H1 (cell line): ENCODE measurements at regions not wholly inside any gene's neighbourhood (a gene's known extent, or its start where the extent isn't known, plus 50 kb on each side); places are given as distances from the start of the nearest gene placed in this dataset.

Experiments used
- CTCF ChIA-PET: fragments of 300-600 bp; sonication (Branson Sonifier 250); formaldehyde crosslinking; loops from one replicate; lab custom pipeline; 2021; ENCODE audit not compliant: partially characterized antibody; lab: Charles Lee
- POLR2A ChIA-PET: fragments of 300-600 bp; sonication (Branson Sonifier 250); formaldehyde crosslinking; loops from one replicate; lab custom pipeline; 2021; ENCODE audit warnings: inconsistent platforms; ENCODE audit not compliant: partially characterized antibody; lab: Charles Lee
- DNase-seq, 2 experiments: peaks; one replicate each; pipeline versions ENCODE4 v3.0.0 to v3.0.0-alpha.2; 2010 to 2022; ENCODE audit warnings: low spot score in 2 of 2, low read depth in 1 of 2, mixed read lengths in 1 of 2
- FAIRE-seq: peaks from 2 replicates; lab custom pipeline; 2011; peaks lifted over from hg19 to GRCh38; lab: Jason Lieb, UNC
- H2AFZ ChIP-seq: 2 replicates; pipeline ENCODE4 v1.8.1; 2012; ENCODE audit warnings: low read length, inconsistent platforms
- H2AK5ac ChIP-seq: 2 replicates; pipeline ENCODE4 v1.6.1; 2013; ENCODE audit warnings: low read depth, low read length
- H2BK120ac ChIP-seq: replicated peaks from 2 replicates; pipeline ENCODE3; 2013; ENCODE audit warnings: low read depth, low read length, inconsistent platforms
- H2BK12ac ChIP-seq: 2 replicates; pipeline ENCODE4 v1.6.1; 2013; ENCODE audit warnings: low read depth, low read length
- H2BK15ac ChIP-seq: 2 replicates; pipeline ENCODE4 v1.6.1; 2013; ENCODE audit warnings: low read length
- H2BK20ac ChIP-seq: 2 replicates; pipeline ENCODE4 v1.6.1; 2013; ENCODE audit warnings: low read length
- H2BK5ac ChIP-seq: 2 replicates; pipeline ENCODE4 v1.6.1; 2013; ENCODE audit warnings: low read depth, low read length
- H3K14ac ChIP-seq: 2 replicates; pipeline ENCODE4 v1.6.1; 2013; ENCODE audit warnings: inconsistent platforms; ENCODE audit not compliant: insufficient read length
- H3K18ac ChIP-seq: 2 replicates; pipeline ENCODE4 v1.6.1; 2013; ENCODE audit warnings: low read length; ENCODE audit errors: extremely low read depth
- H3K23ac ChIP-seq: 2 replicates; pipeline ENCODE4 v1.6.1; 2013; ENCODE audit warnings: inconsistent platforms; ENCODE audit not compliant: insufficient read length
- H3K23me2 ChIP-seq: 2 replicates; pipeline ENCODE4 v1.6.1; 2013; ENCODE audit warnings: low read depth, low read length
- H3K27ac ChIP-seq: 2 replicates; pipeline ENCODE4 v1.6.1; 2011; ENCODE audit warnings: low read depth, low read length, inconsistent platforms
- H3K27me3 ChIP-seq, 4 experiments: replicated peaks in 1 of 4; 1 replicate in 1 of 4; 2 replicates in 3 of 4; pipeline versions ENCODE4 v1.6.1 to v1.8.1; 2011 to 2013; ENCODE audit warnings: low read length in 3 of 4, mild to moderate bottlenecking in 3 of 4, inconsistent platforms in 2 of 4, mixed read lengths in 2 of 4, moderate library complexity in 1 of 4; ENCODE audit not compliant: control insufficient read depth in 3 of 4, insufficient read depth in 3 of 4; ENCODE audit errors: extremely low read depth in 1 of 4
- H3K36me3 ChIP-seq, 4 experiments: 2 replicates each; pipeline versions ENCODE4 v1.6.1 to v1.8.1; 2011 to 2013; ENCODE audit warnings: mild to moderate bottlenecking in 4 of 4, low read length in 3 of 4, moderate library complexity in 2 of 4, control low read depth in 1 of 4, inconsistent platforms in 1 of 4; ENCODE audit not compliant: insufficient read depth in 4 of 4, control insufficient read depth in 2 of 4
- H3K4ac ChIP-seq: replicated peaks from 2 replicates; pipeline ENCODE3; 2013; ENCODE audit warnings: low read length, low read depth, mixed read lengths, inconsistent platforms; ENCODE audit not compliant: insufficient read length
- H3K4me1 ChIP-seq, 4 experiments: replicated peaks in 1 of 4; 1 replicate in 1 of 4; 2 replicates in 3 of 4; pipeline versions ENCODE4 v1.6.1 to v1.8.1; 2011 to 2013; ENCODE audit warnings: low read length in 3 of 4, inconsistent platforms in 2 of 4, mixed read lengths in 1 of 4; ENCODE audit not compliant: insufficient read depth in 4 of 4, control insufficient read depth in 3 of 4
- H3K4me2 ChIP-seq, 2 experiments: 2 replicates each; pipeline versions ENCODE4 v1.6.1 to v1.8.1; 2011 to 2013; ENCODE audit warnings: low read depth in 2 of 2, low read length in 2 of 2, control low read depth in 1 of 2, inconsistent platforms in 1 of 2, mild to moderate bottlenecking in 1 of 2; ENCODE audit not compliant: insufficient read depth in 1 of 2
- H3K4me3 ChIP-seq, 4 experiments: fragments of 200-600, 300-600 bp in 1 of 4; sonication (generic), shearing (Covaris generic), sonication (Bioruptor Twin) in 1 of 4; 2 replicates each; pipeline versions ENCODE4 v1.5.1 to v1.8.1; 2011 to 2016; ENCODE audit warnings: low read length in 4 of 4, low read depth in 3 of 4, control low read depth in 2 of 4, inconsistent platforms in 2 of 4, mild to moderate bottlenecking in 2 of 4, mixed read lengths in 1 of 4, moderate library complexity in 1 of 4; ENCODE audit not compliant: insufficient read depth in 2 of 4; ENCODE audit errors: extremely low read depth in 1 of 4
- H3K56ac ChIP-seq: replicated peaks from 2 replicates; pipeline ENCODE3; 2013; ENCODE audit warnings: low read depth, mild to moderate bottlenecking, mixed read lengths, low read length, inconsistent platforms; ENCODE audit not compliant: insufficient read length
- H3K79me1 ChIP-seq: 2 replicates; pipeline ENCODE4 v1.6.1; 2013; ENCODE audit warnings: low read depth, low read length, control low read depth
- H3K79me2 ChIP-seq, 2 experiments: 2 replicates each; pipeline versions ENCODE4 v1.6.1 to v1.8.1; 2012 to 2013; ENCODE audit warnings: low read length in 2 of 2, mild to moderate bottlenecking in 2 of 2, inconsistent platforms in 1 of 2; ENCODE audit not compliant: insufficient read depth in 2 of 2, control insufficient read depth in 1 of 2
- H3K9ac ChIP-seq, 4 experiments: replicated peaks in 1 of 4; 1 replicate in 1 of 4; 2 replicates in 3 of 4; pipeline versions ENCODE4 v1.6.1 to v1.8.1; 2011 to 2013; ENCODE audit warnings: low read depth in 3 of 4, low read length in 3 of 4, control low read depth in 2 of 4, mild to moderate bottlenecking in 2 of 4, moderate library complexity in 2 of 4, inconsistent platforms in 1 of 4; ENCODE audit errors: extremely low read depth in 1 of 4
- H3K9me3 ChIP-seq, 2 experiments: 2 replicates each; pipeline versions ENCODE4 v1.6.1 to v1.8.1; 2012 to 2013; ENCODE audit warnings: mild to moderate bottlenecking in 2 of 2, moderate library complexity in 2 of 2, control low read depth in 1 of 2, inconsistent platforms in 1 of 2, low read depth in 1 of 2, low read length in 1 of 2, mixed read lengths in 1 of 2; ENCODE audit not compliant: insufficient read depth in 2 of 2
- H4K20me1 ChIP-seq, 2 experiments: replicated peaks in 1 of 2; 2 replicates each; pipeline versions ENCODE3 to v1.8.1; 2011 to 2013; ENCODE audit warnings: inconsistent platforms in 2 of 2, low read length in 2 of 2, mild to moderate bottlenecking in 1 of 2; ENCODE audit not compliant: insufficient read depth in 2 of 2, control insufficient read depth in 1 of 2
- H4K5ac ChIP-seq: 2 replicates; pipeline ENCODE4 v1.6.1; 2013; ENCODE audit warnings: low read length, low read depth, mixed read lengths, inconsistent platforms; ENCODE audit not compliant: insufficient read length
- H4K8ac ChIP-seq: 2 replicates; pipeline ENCODE4 v1.8.0; 2013; ENCODE audit warnings: mild to moderate bottlenecking, moderate library complexity, low read length, inconsistent platforms; ENCODE audit not compliant: insufficient read depth; ENCODE audit errors: extremely low read depth
- H4K91ac ChIP-seq: replicated peaks from 2 replicates; pipeline ENCODE3; 2013; ENCODE audit warnings: low read length, mixed read lengths, inconsistent platforms; ENCODE audit not compliant: insufficient read length
- BCL11A ChIP-seq, 2 experiments: IDR thresholded peaks; one replicate each; pipeline ENCODE4 v1.6.1; 2011; ENCODE audit warnings: low read depth in 2 of 2, low read length in 2 of 2, mild to moderate bottlenecking in 2 of 2
- EP300 ChIP-seq, 2 experiments: IDR thresholded peaks; 1 replicate in 1 of 2; 2 replicates in 1 of 2; pipeline ENCODE4 v1.6.1; 2011 to 2012; ENCODE audit warnings: low read depth in 2 of 2, low read length in 2 of 2, mild to moderate bottlenecking in 2 of 2, borderline replicate concordance in 1 of 2, inconsistent platforms in 1 of 2, moderate library complexity in 1 of 2
- JUND ChIP-seq: IDR thresholded peaks from 2 replicates; pipeline ENCODE4 v1.6.1; 2011; ENCODE audit warnings: mild to moderate bottlenecking, improper control_type of control experiment, low read length
- KDM5A ChIP-seq: fragments of 200-600 bp; IDR thresholded peaks from 2 replicates; pipeline ENCODE4 v1.7.1; 2012; ENCODE audit warnings: mild to moderate bottlenecking, low read length, inconsistent platforms, mixed read lengths
- MAFK ChIP-seq: IDR thresholded peaks from 2 replicates; pipeline ENCODE4 v1.6.1; 2012; ENCODE audit warnings: low read depth, mild to moderate bottlenecking, improper control_type of control experiment, low read length
- NANOG ChIP-seq: IDR thresholded peaks from 2 replicates; pipeline ENCODE4 v1.6.1; 2011; ENCODE audit warnings: low read length, low read depth, mild to moderate bottlenecking, inconsistent platforms; ENCODE audit not compliant: insufficient read depth, poor library complexity, severe bottlenecking
- POLR2AphosphoS5 ChIP-seq: IDR thresholded peaks from 2 replicates; pipeline ENCODE4 v1.6.1; 2011; ENCODE audit warnings: low read depth, low read length
- RBBP5 ChIP-seq: IDR thresholded peaks from 2 replicates; pipeline ENCODE4 v1.7.1; 2012; ENCODE audit warnings: low read depth, mild to moderate bottlenecking, inconsistent platforms, low read length, moderate library complexity, borderline replicate concordance
- RFX5 ChIP-seq: IDR thresholded peaks from 2 replicates; pipeline ENCODE4 v1.6.1; 2011; ENCODE audit warnings: low read depth, low read length, improper control_type of control experiment, borderline replicate concordance
- SRF ChIP-seq: IDR thresholded peaks from 2 replicates; pipeline ENCODE4 v1.6.1; 2011; ENCODE audit warnings: mild to moderate bottlenecking, low read depth, low read length, moderate library complexity
- TAF1 ChIP-seq: IDR thresholded peaks from 2 replicates; pipeline ENCODE4 v1.6.1; 2011; ENCODE audit warnings: mild to moderate bottlenecking, low read depth, low read length
- TBP ChIP-seq: IDR thresholded peaks from 2 replicates; pipeline ENCODE4 v1.6.1; 2011; ENCODE audit warnings: low read depth, low read length, improper control_type of control experiment
- TCF12 ChIP-seq: IDR thresholded peaks from 2 replicates; pipeline ENCODE4 v1.6.1; 2011; ENCODE audit warnings: low read depth, mild to moderate bottlenecking, low read length
- YY1 ChIP-seq: IDR thresholded peaks from 2 replicates; pipeline ENCODE4 v1.6.1; 2011; ENCODE audit warnings: low read depth, mild to moderate bottlenecking, low read length
- WGBS, 2 experiments: shearing (Covaris generic) in 1 of 2; methylation state at CpG; one replicate each; pipeline versions ENCODE4 v1.1.6 to v1.1.7; 2013 to 2015; ENCODE audit warnings: low lambda C conversion rate in 2 of 2, mixed read lengths in 2 of 2, inconsistent platforms in 1 of 2, low coverage in 1 of 2, missing lambda C conversion rate in 1 of 2; ENCODE audit not compliant: insufficient replicate concordance in 2 of 2, insufficient coverage in 1 of 2, insufficient read length in 1 of 2; ENCODE audit errors: extremely low coverage in 1 of 2, missing lambda C conversion rate in 1 of 2; 5-methylcytosine and 5-hydroxymethylcytosine counted together
- TF ChIP-seq, protein P1 (sequence below): IDR thresholded peaks from 2 replicates; pipeline ENCODE4 v1.6.1; 2011; ENCODE audit warnings: low read length, improper control_type of control experiment

GRCh38 chr12:30517320-30517719 is 178.3 kb downstream of the IPO8 start:
- Histone ChIP-seq H3K27me3 (no peaks in the 10 kb centered on the region), H4K91ac (no peak overlapping the region), H2BK12ac (no peak overlapping the region), H3K4me3 (no peak overlapping the region), H4K5ac (no peak overlapping the region), H2AFZ (no peak overlapping the region), H3K4ac (no peak overlapping the region), H3K9ac (no peak overlapping the region), H3K23ac (no peak overlapping the region), H3K18ac (no peak overlapping the region), H2BK20ac (no peak overlapping the region), H4K20me1 (no peaks in the 10 kb centered on the region), H2BK15ac (no peak overlapping the region), H2BK5ac (no peak overlapping the region), H3K9me3 (no peaks in the 10 kb centered on the region), H3K23me2 (no peaks in the 10 kb centered on the region), H3K79me2 (no peaks in the 10 kb centered on the region), H4K8ac (no peak overlapping the region), H3K56ac (no peak overlapping the region), H3K27ac (no peak overlapping the region), H3K36me3 (no peaks in the 10 kb centered on the region), H3K79me1 (no peaks in the 10 kb centered on the region), H2BK120ac (no peak overlapping the region), H3K14ac (no peak overlapping the region), H2AK5ac (no peak overlapping the region), H3K4me2 (no peak overlapping the region), H3K4me1 (no peaks in the 10 kb centered on the region; a peak in 1 of 7 replicates)
- DNase-seq (no peak), FAIRE-seq (no peak)
- ChIA-PET POLR2A (no interaction called here), CTCF (interaction anchor here (0.8 to 1.0 kb wide), 2 partner anchors 28 to 290 kb away, joined by 3 to 4 read pairs; no protein-coding TSS in a partner anchor)
- 95% methylated on average over 1 of the region's 1 CpG; no CpG with 5 or more reads in 1 of the 2 experiments for WGBS, 2 experiments
- no peak for TF ChIP-seq EP300 (IDR thresholded peaks at IDR 0.05; ENCODE audit: borderline replicate concordance in 1 of 2, low read depth in 2 of 2, low read length in 2 of 2)
- TF ChIP-seq SRF, result no peak
- TF ChIP-seq BCL11A (IDR thresholded peaks at IDR 0.05; ENCODE audit: low read depth in 2 of 2, low read length in 2 of 2), result no peak
- TF ChIP-seq NANOG, result no peak
- no peak for TF ChIP-seq YY1
- TF ChIP-seq JUND, result no peak
- no peak for TF ChIP-seq MAFK
- no peak for TF ChIP-seq POLR2AphosphoS5
- no peak for TF ChIP-seq TCF12
- no peak for TF ChIP-seq KDM5A
- no peak for TF ChIP-seq TBP
- TF ChIP-seq RBBP5, result no peak
- no peak for TF ChIP-seq RFX5
- TF ChIP-seq, protein P1, sequence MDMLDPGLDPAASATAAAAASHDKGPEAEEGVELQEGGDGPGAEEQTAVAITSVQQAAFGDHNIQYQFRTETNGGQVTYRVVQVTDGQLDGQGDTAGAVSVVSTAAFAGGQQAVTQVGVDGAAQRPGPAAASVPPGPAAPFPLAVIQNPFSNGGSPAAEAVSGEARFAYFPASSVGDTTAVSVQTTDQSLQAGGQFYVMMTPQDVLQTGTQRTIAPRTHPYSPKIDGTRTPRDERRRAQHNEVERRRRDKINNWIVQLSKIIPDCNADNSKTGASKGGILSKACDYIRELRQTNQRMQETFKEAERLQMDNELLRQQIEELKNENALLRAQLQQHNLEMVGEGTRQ, result no peak
- no peak for TF ChIP-seq TAF1
